BLaER1 treated with 17β-estradiol and CSF1 and Interleukin-3, amounts not matched to agents 10 nM and 100 nM (cell line): ENCODE measurements at regions not wholly inside any gene's neighbourhood (a gene's known extent, or its start where the extent isn't known, plus 50 kb on each side); places are given as distances from the start of the nearest gene placed in this dataset.
"Not testable (repeated sequence)": the region's sequence is repeated elsewhere in the genome, so short reads cannot be mapped to it uniquely, and the experiment has no call there.

Experiments
- H3K27ac ChIP-seq, 11 experiments: shearing (Covaris generic); formaldehyde crosslinking; 2 replicates each; pipeline ENCODE4 v1.8.1; 2022
- H3K27me3 ChIP-seq, 11 experiments: shearing (Covaris generic); formaldehyde crosslinking; 2 replicates each; pipeline ENCODE4 v1.8.1; 2022
- H3K36me3 ChIP-seq, 11 experiments: shearing (Covaris generic); formaldehyde crosslinking; 2 replicates each; pipeline ENCODE4 v1.8.1; 2022
- H3K4me1 ChIP-seq, 10 experiments: shearing (Covaris generic); formaldehyde crosslinking; 2 replicates each; pipeline ENCODE4 v1.8.1; 2022
- H3K4me2 ChIP-seq, 11 experiments: shearing (Covaris generic); formaldehyde crosslinking; 2 replicates each; pipeline ENCODE4 v1.8.1; 2022
- H3K4me3 ChIP-seq, 10 experiments: shearing (Covaris generic); formaldehyde crosslinking; 2 replicates each; pipeline ENCODE4 v1.8.1; 2022
- H3K9ac ChIP-seq, 11 experiments: shearing (Covaris generic); formaldehyde crosslinking; 2 replicates each; pipeline ENCODE4 v1.8.1; 2022
- H3K9me3 ChIP-seq, 11 experiments: shearing (Covaris generic); formaldehyde crosslinking; replicated peaks in 1 of 11; 2 replicates each; pipeline ENCODE4 v1.8.1; 2022
- H4K20me1 ChIP-seq, 11 experiments: shearing (Covaris generic); formaldehyde crosslinking; 2 replicates each; pipeline ENCODE4 v1.8.1; 2022
- Cebpa-rat ChIP-seq, 11 experiments: shearing (Covaris generic); IDR thresholded peaks; 2 replicates each; pipeline ENCODE4 v1.8.1; 2022

DNA sequence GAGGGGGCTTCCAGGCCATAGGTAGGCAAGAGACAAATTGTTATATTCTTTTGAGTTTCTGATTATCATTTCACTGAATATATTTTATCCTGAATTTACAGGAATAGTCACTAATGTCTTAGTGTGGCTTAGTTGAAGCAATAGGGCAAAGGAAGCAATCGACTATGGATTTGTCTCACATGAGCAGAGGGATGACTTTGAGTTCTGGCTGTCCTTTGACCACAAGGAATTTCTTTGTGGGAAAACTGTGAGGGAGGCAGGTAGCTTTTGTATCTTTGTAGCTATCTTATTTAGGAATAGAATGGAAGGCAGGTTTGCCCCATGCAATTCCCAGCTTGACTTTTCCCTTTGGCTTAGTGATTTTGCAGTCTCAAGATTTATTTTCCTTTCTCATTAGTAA is 207.3 kb upstream of the ANXA10 start:
- H3K27me3 ChIP-seq: no peaks in the 10 kb centered on the region
- no peaks in the 10 kb centered on the region for H4K20me1 ChIP-seq
- peaks cover 0 to 14% (median 11%) of the 10 kb centered on the region in 11 experiments; a peak in 15 of 22 replicates for H3K9me3 ChIP-seq
- no peak overlapping the region for H3K27ac ChIP-seq
- H3K4me3 ChIP-seq: no peak overlapping the region
- no peak overlapping the region for H3K4me2 ChIP-seq
- no peaks in the 10 kb centered on the region for H3K4me1 ChIP-seq
- no peak overlapping the region for H3K9ac ChIP-seq
- no peaks in the 10 kb centered on the region for H3K36me3 ChIP-seq
- TF ChIP-seq Cebpa-rat (IDR thresholded peaks at IDR 0.05): no peak

DNA sequence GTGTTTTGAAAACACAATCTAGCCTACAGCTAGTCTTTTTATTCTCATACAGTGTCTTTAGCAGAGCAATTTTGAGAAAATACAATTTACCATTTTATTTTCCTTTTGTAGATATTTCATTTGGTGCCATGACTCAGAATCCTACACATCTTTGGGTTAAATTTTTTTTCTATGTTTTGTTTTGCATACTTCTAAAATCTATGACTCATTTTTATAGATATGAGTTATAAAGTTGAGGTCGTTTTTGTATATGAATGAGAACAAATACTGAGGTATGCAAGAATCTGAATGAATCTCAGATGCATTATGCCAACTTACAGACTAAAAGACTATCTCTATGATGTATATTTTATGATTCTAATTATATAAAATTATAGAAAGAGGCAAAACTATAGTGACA is 206.5 kb upstream of the ANXA10 start:
- no peaks in the 10 kb centered on the region for H3K27me3 ChIP-seq
- no peaks in the 10 kb centered on the region for H4K20me1 ChIP-seq
- H3K36me3 ChIP-seq: no peaks in the 10 kb centered on the region
- peaks cover 0 to 14% (median 11%) of the 10 kb centered on the region in 11 experiments; a peak in 15 of 22 replicates for H3K9me3 ChIP-seq
- H3K9ac ChIP-seq: no peak overlapping the region
- H3K4me3 ChIP-seq: no peak overlapping the region
- H3K4me2 ChIP-seq: no peak overlapping the region
- no peak for TF ChIP-seq Cebpa-rat (IDR thresholded peaks at IDR 0.05)
- no peaks in the 10 kb centered on the region for H3K4me1 ChIP-seq
- no peak overlapping the region for H3K27ac ChIP-seq

DNA sequence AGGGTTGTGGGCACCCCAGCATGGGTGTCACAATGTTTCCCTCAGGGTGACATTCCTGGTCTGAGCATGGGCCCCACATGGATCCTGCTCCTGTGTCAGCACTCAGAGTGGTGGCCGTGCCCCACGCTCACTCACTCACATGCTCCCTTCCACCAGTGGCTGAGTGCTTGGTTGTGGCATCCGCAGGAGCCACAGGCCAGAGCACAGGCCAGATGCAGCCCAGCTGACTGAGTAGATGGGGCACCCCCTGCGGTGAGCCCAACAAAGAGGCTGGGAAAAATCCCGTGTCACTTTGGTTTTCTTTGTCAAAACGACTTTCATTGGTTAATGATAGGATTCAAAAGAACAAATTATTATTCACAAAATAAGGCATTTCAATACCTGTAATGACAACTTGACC is 204.6 kb upstream of the ANXA10 start:
- Histone ChIP-seq H3K27ac (no peak overlapping the region), H4K20me1 (no peaks in the 10 kb centered on the region), H3K4me3 (no peak overlapping the region), H3K4me1 (no peaks in the 10 kb centered on the region), H3K4me2 (no peak overlapping the region), H3K36me3 (no peaks in the 10 kb centered on the region), H3K9ac (no peak overlapping the region), H3K9me3 (peaks cover 0 to 14% (median 11%) of the 10 kb centered on the region in 11 experiments; a peak in 15 of 22 replicates), H3K27me3 (no peaks in the 10 kb centered on the region)
- TF ChIP-seq Cebpa-rat (IDR thresholded peaks at IDR 0.05): no peak

DNA sequence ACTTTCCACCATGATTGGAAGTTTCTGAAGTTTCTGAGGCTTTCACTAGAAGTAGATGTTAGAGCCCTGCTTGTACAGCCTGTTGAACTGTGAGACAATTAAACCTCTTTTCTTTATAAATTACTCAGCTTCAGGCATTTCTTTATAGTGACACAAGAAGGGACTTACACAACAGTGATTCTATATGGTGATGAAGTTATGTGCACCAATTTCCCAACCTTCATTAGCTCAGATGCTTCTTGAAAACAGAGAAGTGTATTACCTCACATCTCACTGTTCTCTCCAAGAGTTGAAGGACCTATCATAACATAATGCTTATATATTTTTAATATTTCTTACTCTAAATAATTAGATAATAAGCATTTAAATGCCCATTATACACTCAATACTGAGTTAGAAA is 202.1 kb upstream of the ANXA10 start:
- no peaks in the 10 kb centered on the region for H4K20me1 ChIP-seq
- no peak overlapping the region for H3K4me2 ChIP-seq
- no peaks in the 10 kb centered on the region for H3K4me1 ChIP-seq
- no peak for TF ChIP-seq Cebpa-rat (IDR thresholded peaks at IDR 0.05)
- H3K9me3 ChIP-seq: peaks cover 0 to 14% (median 11%) of the 10 kb centered on the region in 11 experiments; a peak in 15 of 22 replicates
- no peaks in the 10 kb centered on the region for H3K27me3 ChIP-seq
- no peak overlapping the region for H3K27ac ChIP-seq
- H3K36me3 ChIP-seq: no peaks in the 10 kb centered on the region
- H3K4me3 ChIP-seq: no peak overlapping the region
- no peak overlapping the region for H3K9ac ChIP-seq

DNA sequence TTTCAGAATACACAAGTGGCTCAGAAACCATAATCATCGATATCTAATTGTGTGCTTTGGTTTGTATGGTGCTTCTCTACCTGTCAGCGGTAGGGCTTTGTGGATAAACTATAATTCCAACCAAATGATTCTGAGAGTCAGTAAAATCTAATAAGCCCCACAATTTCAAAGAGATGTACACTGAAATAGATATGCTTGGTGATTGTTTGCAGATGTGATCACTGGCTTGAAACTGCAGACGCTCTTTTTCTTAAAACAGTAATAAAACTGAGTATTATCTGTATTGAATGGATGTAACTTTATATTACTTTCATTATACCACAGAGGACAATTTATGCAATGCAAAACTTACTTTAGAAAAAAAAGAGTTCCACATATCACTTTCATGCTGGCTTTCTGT is 198.8 kb upstream of the ANXA10 start:
- Histone ChIP-seq H3K27me3 (no peaks in the 10 kb centered on the region), H3K9me3 (no peaks in the 10 kb centered on the region), H3K27ac (no peak overlapping the region), H3K36me3 (no peaks in the 10 kb centered on the region), H3K4me2 (no peak overlapping the region), H3K4me1 (no peaks in the 10 kb centered on the region), H3K9ac (no peak overlapping the region), H4K20me1 (no peaks in the 10 kb centered on the region), H3K4me3 (no peak overlapping the region)
- no peak for TF ChIP-seq Cebpa-rat (IDR thresholded peaks at IDR 0.05)

DNA sequence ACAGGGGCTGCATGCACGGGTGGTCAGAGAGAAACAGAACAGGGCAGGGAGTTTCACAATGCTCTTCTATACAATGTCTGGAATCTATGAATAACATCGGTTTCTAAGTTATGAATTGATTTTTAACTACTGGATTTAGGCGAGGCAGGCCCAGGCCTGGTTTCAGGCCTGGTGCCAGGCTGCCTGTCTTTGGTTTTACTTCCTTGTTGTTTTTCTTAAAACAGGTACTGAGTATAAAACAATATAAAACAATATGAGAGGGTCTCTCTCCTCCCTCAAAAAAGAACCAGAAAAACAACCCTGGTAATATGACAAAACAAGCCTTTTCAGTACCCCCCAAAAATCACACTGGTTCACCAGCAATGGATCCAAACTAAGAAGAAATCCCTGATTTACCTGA is 196.1 kb upstream of the ANXA10 start:
- H3K9me3 ChIP-seq, H3K4me1 ChIP-seq, H3K27ac ChIP-seq: not testable (repeated sequence)

DNA sequence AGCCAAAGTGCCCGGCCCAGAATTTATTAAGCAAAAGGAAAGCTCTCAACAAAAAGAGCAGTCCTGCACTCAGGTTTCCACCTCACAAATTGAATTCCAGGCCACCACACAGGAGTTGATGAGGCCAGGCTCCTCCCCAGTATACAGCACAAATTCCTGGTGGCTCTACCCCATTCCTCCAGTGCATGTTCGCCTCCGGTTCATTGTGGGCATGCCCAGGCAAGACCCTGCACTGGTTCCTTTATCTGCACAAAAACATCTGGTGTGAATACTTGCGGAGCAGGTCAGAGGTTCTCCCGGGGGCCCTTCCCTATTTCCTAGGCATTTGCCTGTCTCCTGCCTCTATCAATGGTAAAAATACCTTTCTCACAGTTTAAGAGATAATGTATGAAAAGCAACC is 195.2 kb upstream of the ANXA10 start:
- Histone ChIP-seq H3K4me2 (no peak overlapping the region), H3K9me3 (no peaks in the 10 kb centered on the region), H3K27ac (no peak overlapping the region), H3K27me3 (no peaks in the 10 kb centered on the region), H3K4me1 (no peaks in the 10 kb centered on the region), H3K36me3 (no peaks in the 10 kb centered on the region), H4K20me1 (no peaks in the 10 kb centered on the region), H3K9ac (no peak overlapping the region), H3K4me3 (no peak overlapping the region)
- TF ChIP-seq Cebpa-rat (IDR thresholded peaks at IDR 0.05): no peak

More for the DNA sequence above, 196.1 kb upstream of the ANXA10 start:
- not testable (repeated sequence) for H4K20me1 ChIP-seq, H3K9ac ChIP-seq, H3K4me3 ChIP-seq, H3K27me3 ChIP-seq, H3K36me3 ChIP-seq, H3K4me2 ChIP-seq

DNA sequence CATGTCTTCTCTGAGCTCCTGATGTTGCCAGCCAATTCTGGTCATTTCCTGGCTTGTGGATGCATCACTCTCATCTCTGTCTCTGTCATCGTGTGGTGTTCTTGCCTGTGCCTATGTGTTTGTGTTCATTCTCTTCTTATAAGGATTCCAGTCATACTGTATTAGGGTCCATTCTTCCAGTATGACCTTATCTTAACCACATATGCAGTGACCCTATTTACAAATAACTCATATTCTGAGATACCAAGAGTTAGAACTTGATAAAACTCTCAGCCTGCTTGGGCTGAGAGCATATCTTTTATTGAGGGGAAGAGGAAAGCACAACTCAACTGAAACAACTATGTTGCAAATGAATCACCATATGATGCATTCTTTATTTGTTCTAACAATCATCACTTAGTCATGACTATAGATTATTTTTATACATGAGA is 189.0 kb upstream of the ANXA10 start:
- Histone ChIP-seq H3K4me2 (no peak overlapping the region), H3K4me3 (no peak overlapping the region)
- TF ChIP-seq Cebpa-rat (IDR thresholded peaks at IDR 0.05): no peak

DNA sequence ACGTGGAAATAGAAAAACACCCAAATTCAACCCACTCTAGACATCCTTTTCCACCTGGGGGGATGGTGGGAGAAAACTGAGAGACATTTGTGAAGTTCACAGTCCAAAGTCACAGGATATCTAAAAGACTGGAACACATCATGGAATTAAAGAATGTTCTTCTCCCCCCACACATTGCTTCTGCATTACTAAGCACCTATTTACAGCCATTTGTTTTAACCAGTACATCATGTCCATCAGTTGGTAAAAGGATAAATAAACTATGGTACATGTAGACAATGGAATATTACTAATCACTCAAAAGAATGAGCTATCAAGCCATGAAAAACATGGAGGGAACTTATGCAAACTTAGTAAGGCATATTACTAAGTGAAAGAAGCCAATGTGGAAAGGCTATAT is 185.5 kb upstream of the ANXA10 start:
- Histone ChIP-seq H3K4me3 (no peak overlapping the region), H3K9me3 (no peaks in the 10 kb centered on the region), H4K20me1 (no peaks in the 10 kb centered on the region), H3K27me3 (no peaks in the 10 kb centered on the region), H3K4me2 (no peak overlapping the region), H3K9ac (no peak overlapping the region), H3K36me3 (no peaks in the 10 kb centered on the region), H3K4me1 (no peaks in the 10 kb centered on the region), H3K27ac (no peak overlapping the region)
- no peak for TF ChIP-seq Cebpa-rat (IDR thresholded peaks at IDR 0.05)

More for the DNA sequence above, 189.0 kb upstream of the ANXA10 start:
- Histone ChIP-seq H3K36me3 (no peaks in the 10 kb centered on the region), H3K9ac (no peak overlapping the region), H3K27ac (no peak overlapping the region), H4K20me1 (no peaks in the 10 kb centered on the region), H3K27me3 (no peaks in the 10 kb centered on the region), H3K4me1 (no peaks in the 10 kb centered on the region), H3K9me3 (no peaks in the 10 kb centered on the region)

DNA sequence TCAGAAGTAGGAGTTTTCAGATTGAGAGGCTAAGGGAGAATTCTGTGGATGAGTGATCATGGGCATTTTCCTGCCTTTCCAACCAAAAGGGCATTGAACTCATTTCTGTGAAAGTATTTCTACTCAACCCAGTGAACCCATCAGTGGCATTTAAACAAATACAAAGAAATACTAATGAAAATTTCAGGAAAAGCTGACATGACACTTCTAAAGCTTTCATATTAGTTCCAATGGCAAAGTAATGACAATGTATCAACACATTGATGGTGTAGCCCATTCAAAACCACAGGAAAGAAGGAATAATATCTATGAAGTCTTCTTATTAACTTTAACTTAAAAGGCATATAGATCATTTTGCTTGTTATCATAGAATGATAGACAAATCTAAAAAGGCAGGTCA is 183.5 kb upstream of the ANXA10 start:
- Histone ChIP-seq H3K27ac (no peak overlapping the region), H3K4me2 (no peak overlapping the region), H3K9ac (no peak overlapping the region), H3K36me3 (no peaks in the 10 kb centered on the region), H3K4me3 (no peak overlapping the region), H3K4me1 (no peaks in the 10 kb centered on the region), H4K20me1 (no peaks in the 10 kb centered on the region), H3K9me3 (no peaks in the 10 kb centered on the region), H3K27me3 (no peaks in the 10 kb centered on the region)
- TF ChIP-seq Cebpa-rat (IDR thresholded peaks at IDR 0.05): no peak

DNA sequence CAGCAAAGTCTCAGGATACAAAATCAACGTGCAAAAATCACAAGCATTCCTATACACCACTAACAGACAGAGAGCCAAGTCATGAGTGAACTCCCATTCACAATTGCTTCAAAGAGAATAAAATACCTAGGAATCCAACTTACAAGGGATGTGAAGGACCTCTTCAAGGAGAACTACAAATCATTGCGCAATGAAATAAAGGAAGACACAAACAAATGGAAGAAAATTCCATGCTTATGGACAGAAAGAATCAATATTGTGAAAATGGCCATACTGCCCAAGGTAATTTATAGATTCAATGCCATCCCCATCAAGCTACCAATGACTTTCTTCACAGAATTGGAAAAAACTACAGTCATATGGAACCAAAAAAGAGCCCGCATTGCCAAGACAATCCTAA is 179.8 kb upstream of the ANXA10 start:
- H3K27me3 ChIP-seq, H3K4me2 ChIP-seq: not testable (repeated sequence)
- TF ChIP-seq Cebpa-rat (IDR thresholded peaks at IDR 0.05): peak in 3 of 11 experiments; percentile 25 to 46 (median 29); a peak in 3 of 22 replicates

More for the DNA sequence above, 179.8 kb upstream of the ANXA10 start:
- not testable (repeated sequence) for H3K9ac ChIP-seq, H3K9me3 ChIP-seq, H3K4me3 ChIP-seq, H3K4me1 ChIP-seq, H3K27ac ChIP-seq, H4K20me1 ChIP-seq, H3K36me3 ChIP-seq
